Muscle of arm (tissue), 1 donor: ENCODE measurements at regions not wholly inside any gene's neighbourhood (a gene's known extent, or its start where the extent isn't known, plus 50 kb on each side); places are given as distances from the start of the nearest gene placed in this dataset.

ENCODE experiments used
- DNase-seq: peaks from one replicate; pipeline ENCODE4 v3.0.0-alpha.2; 2013

DNA sequence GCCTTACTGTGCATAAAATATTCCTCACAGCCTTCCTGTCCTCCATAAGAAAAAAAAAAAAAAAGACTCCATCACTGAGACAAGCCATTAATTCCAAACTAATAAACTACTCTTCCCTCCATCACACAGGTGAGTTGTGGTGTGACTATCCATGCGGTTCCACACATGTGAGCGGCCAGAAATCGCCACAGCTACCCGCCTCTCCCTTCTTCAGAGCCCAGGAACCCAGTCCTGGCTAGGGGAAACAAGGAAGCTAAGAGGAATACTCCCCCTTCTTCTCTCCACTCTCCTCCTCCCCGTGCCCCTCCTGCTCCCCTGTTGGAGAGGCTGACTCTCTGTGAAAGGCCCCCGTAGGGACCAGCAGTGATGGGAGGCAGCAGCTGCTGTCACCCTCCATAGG lies 128.6 kb upstream of the ARID1B start:
- DNase-seq: no peak

GRCh38 chr6:156647991-156648390 lies 129.2 kb upstream of the ARID1B start:
- DNase-seq: no peak

DNA sequence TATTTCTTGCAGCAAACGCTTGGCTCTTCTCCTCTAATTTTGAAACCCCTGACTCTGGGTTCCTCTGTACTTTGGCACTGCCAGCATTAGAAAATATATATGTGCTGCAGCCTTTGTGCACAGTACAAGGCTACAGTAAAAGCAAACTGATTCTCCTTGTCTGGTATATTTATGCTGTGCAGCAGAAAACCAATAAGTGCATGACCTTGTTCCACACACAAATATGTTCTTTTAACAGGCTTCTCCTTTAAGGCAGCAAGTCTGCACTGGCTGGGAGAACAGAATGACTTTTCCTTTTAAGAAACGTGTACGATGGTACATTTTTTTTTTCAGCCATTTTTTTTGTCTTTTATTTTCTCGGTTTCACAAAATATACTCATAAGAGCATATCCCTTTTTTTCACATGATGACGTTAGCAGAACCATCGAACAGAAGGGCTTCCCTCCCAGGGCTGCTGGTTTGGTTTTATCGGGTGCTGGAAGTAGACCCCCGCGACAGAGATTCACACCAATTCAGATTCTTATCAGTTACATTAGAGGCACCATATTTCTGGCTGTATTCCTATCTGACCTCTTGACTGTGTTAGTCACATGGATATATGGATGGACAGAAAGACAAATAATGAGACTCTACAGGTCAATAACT lies 129.9 kb upstream of the ARID1B start:
- no peak for DNase-seq

- DNase-seq: no peak
Measured at GRCh38 chr6:156646496-156646895, 130.7 kb upstream of the ARID1B start.

GRCh38 chr6:156645097-156645496 lies 132.1 kb upstream of the ARID1B start:
- DNase-seq: no peak

DNA sequence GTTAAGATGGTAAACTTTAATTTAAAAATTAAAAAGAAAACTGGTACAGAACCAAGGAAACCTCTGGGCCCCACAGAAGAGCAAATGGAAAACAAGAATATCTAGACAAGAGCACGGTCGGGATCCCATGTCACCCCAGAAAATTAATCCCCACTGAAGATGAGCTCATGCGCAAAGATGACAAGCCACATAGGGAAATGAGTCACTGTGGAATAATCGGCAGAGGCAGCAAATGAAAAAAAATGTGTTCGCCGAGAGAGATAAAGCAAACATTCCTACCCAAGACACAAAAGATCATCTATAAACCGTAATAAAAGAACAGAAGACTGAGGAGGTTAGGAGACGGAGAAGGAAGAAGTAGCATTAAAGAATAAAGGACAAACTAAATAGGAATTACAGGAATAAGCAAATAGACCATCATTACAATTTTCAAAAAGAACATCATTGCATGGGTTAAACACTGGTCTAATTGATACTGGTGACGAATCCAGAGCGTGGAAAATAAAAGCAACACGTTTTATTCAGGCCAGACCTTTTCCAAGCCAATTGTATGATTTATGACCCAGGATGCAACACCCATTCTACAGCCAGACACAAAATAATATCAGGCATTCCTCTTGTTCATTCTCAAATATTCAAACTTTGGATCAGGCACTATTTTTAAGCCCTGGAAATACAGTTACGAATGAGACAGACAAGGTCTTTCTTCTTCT lies 138.0 kb upstream of the ARID1B start:
- no peak for DNase-seq

DNA sequence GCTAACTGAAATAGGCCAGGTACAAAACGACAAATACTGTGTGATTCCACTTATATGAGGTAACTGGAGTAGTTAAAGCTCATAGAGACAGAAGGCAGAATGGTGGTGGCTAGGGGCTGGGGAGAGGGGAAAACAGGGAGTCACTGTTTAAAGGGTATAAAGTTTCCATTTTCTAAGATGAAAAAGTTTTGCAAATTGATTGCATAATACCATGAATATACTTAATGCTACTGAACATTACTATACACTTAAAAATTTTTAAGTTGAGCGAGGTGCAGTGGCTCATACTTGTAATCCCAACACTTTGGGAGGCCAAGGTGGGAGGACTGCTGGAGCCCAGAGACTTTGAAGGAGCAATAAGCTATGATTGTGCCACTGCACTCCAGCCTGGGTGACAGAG lies 138.6 kb upstream of the ARID1B start:
- no peak for DNase-seq

DNA sequence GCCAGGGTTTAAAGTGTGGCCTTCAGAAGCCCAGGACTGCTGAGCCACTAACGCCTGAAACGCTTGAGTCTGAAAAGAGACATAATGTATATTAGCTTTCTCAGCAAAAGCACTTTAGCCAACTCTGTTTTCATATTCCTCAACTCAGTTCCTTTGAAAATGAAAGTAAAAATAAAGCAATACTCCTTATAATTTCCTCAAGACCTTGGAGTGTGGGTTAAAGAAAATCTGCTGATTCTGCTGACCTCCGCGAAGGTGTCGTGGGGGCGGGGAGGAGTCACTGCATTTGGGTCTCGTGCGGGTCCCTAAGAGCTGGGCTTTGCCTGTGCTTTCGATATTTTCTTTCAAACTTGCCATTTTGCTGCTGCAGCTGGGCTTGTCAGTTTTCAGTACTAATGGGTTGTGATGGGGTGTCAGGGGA lies 142.2 kb upstream of the ARID1B start:
- DNase-seq: no peak

GRCh38 chr6:156634048-156634447 lies 143.1 kb upstream of the ARID1B start:
- DNase-seq: no peak

- DNase-seq: no peak
Measured at GRCh38 chr6:156633291-156633690, 143.9 kb upstream of the ARID1B start.

GRCh38 chr6:156630613-156631302 lies 146.4 kb upstream of the ARID1B start:
- DNase-seq: no peak

DNA sequence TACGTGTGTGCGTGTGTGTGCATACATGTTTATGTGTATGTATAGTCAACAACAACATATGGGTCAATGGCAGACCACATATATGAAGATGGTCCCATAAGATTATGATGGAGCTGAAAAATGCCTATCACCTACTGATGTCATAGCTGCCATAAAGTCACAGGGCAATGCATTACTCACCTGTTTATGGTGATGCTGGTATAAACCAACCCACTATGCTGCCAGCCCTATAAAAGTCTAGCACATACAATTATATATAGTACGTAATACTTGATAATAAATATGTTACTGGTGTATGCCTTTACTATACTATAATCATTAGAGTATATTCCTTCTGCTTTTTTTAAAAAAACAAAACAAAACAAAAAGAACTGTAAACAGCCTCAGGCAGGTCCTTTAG lies 148.4 kb upstream of the ARID1B start:
- DNase-seq: no peak

- no peak for DNase-seq
Measured at GRCh38 chr6:156627524-156627923, 149.7 kb upstream of the ARID1B start.

- DNase-seq: no peak
Measured at GRCh38 chr6:156622185-156622584, 155.0 kb upstream of the ARID1B start.

- no peak for DNase-seq
Measured at GRCh38 chr6:156620331-156620730, 156.8 kb upstream of the ARID1B start.

- no peak for DNase-seq
Measured at GRCh38 chr6:156618600-156619205, 158.5 kb upstream of the ARID1B start.

- no peak for DNase-seq
Measured at GRCh38 chr6:156617941-156618340, 159.2 kb upstream of the ARID1B start.

- no peak for DNase-seq
Measured at GRCh38 chr6:156617376-156617775, 159.8 kb upstream of the ARID1B start.

GRCh38 chr6:156616495-156616894 lies 160.7 kb upstream of the ARID1B start:
- no peak for DNase-seq

GRCh38 chr6:156613996-156614395 lies 163.2 kb upstream of the ARID1B start:
- DNase-seq: no peak

GRCh38 chr6:156612361-156612760 lies 164.8 kb upstream of the ARID1B start:
- no peak for DNase-seq

GRCh38 chr6:156602066-156602385 lies 175.2 kb upstream of the ARID1B start:
- DNase-seq: no peak
